GM18858 (cell line): ENCODE measurements at regions not wholly inside any gene's neighbourhood (a gene's known extent, or its start where the extent isn't known, plus 50 kb on each side); places are given as distances from the start of the nearest gene placed in this dataset.

Experiments
- ATAC-seq: cut with Tn5 transposase; IDR thresholded peaks from one replicate; pipeline ENCODE4 v1.9.1; 2021; ENCODE audit not compliant: unreplicated experiment

GRCh38 chrX:95585321-95585720 lies 1099.3 kb upstream of the DIAPH2 start:
- ATAC-seq, result no peak

GRCh38 chrX:95612350-95612749 lies 1072.3 kb upstream of the DIAPH2 start:
- no peak for ATAC-seq

- no peak for ATAC-seq
These were observed 1062.4 kb upstream of the DIAPH2 start for GRCh38 chrX:95622200-95622599.

DNA sequence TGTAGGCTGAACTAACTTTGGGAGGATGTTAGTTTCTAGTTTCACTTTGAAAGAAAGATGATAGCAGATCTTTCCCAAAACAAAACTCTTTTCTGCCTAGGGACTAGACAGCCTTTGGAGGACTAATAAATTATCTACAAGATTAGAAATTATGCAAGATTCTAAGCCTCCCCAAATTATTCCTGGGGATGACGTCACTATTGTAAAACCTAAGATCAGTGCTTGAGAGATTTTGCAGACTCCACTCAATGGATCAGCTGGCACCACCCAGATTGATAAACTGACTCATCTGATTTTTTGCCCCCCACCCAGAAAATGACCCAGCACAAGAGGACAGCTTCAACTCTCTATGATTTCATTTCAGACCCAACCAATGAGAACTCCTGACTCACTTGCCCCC lies 1057.9 kb upstream of the DIAPH2 start:
- no peak for ATAC-seq

- no peak for ATAC-seq
These were observed 1055.8 kb upstream of the DIAPH2 start for GRCh38 chrX:95628796-95629195.

- no peak for ATAC-seq
These were observed 1054.9 kb upstream of the DIAPH2 start for GRCh38 chrX:95629737-95630136.

GRCh38 chrX:95640226-95640625 lies 1044.4 kb upstream of the DIAPH2 start:
- ATAC-seq, result no peak

DNA sequence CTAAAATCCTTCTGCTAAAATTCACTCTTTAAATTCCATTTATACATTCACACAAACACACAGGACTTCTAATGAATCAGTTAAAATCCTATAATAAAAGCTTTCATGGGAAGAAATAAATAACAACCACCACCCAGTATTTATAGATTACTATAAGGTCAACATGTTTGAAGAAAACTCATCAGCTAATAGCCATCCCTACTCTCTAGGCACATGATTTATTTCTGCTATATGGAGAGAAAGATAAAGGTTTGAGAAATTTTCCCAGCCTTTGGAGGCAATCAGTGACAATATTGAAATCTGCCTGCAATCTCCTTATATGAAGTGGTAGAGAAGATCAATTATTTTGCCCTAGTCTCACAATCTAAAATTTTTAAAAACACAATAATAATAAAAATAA lies 1038.9 kb upstream of the DIAPH2 start:
- no peak for ATAC-seq

- peak; percentile 54 for ATAC-seq
These were observed 1022.4 kb upstream of the DIAPH2 start for GRCh38 chrX:95662200-95662599.

- no peak for ATAC-seq
These were observed 1018.6 kb upstream of the DIAPH2 start for GRCh38 chrX:95666056-95666455.

DNA sequence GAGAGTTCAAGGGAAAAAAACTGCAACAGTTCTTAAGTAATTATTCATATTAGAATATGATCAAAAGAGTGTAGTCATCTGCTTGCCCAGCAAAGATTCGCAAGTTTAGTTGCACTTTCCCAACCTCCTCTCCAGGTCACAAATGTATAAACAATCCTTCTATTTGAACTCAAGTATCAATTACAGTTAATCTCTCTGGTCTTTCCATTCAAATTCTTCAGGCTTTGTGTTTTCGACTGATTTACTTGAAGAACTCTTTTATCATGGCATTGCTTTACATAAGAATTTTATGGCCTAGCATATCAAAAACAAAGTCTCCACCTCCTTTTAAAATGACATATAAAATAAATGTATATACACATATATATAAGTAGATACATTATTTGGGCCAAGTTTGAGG lies 1009.6 kb upstream of the DIAPH2 start:
- no peak for ATAC-seq

GRCh38 chrX:95675794-95676193 lies 1008.8 kb upstream of the DIAPH2 start:
- ATAC-seq, result no peak

GRCh38 chrX:95678679-95679078 lies 1006.0 kb upstream of the DIAPH2 start:
- no peak for ATAC-seq

- ATAC-seq, result no peak
These were observed 991.3 kb upstream of the DIAPH2 start for GRCh38 chrX:95693365-95693764.

DNA sequence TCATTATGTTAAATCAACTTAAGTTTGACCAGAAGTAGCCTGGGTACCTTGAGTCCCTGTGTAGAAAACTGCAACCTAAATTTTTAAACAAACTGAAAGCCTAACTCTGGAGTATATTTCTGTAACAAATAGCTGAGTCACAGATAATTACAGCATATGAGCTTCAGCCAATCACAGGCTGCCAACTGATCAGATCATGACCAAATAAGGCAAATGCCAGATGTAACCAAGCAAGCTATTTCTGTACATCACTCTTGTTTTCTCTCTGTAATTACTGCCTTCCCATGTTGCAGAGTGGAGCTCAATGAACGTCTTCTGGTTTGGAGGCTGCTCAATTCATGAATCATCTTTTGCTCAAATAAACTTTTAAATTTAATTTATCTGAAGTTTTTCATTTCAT lies 980.9 kb upstream of the DIAPH2 start:
- ATAC-seq, result no peak

DNA sequence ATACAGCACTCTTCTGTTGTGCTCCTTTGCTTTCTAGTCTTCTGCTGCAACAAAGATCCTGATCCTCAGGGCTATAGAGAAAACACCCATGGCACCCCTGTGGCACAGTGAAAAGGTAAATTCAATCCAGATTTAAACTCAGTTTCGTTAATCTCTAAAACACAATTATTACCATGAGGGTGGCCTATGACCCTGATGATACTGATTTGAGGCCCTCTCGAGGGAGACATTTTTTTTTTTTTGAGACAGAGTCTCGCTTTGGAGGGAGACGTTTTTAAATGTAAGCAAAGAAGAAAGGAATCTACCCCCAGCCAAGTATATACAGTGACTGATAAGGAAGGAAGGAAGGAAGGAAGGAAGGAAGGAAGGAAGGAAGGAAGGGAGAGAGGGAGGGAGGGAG lies 967.8 kb upstream of the DIAPH2 start:
- ATAC-seq, result no peak

DNA sequence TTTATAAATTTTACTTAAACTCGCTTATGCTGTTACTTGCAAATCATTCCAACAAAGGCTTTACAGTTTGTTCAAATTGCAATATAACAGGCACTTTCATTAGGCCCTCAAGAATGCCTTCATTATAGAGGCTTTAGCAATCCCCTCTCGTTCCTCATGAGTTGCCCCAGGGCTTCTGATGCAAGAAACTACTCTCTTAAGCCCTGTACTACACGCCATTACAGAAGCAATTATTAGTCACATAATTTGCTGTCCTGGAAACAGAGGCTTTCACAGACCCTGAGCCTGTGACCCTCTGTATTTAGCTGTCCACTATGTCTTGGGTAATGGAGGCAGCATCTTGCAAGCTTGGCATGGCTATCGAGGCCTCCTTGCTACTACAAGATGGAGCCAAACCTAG lies 965.9 kb upstream of the DIAPH2 start:
- no peak for ATAC-seq

- no peak for ATAC-seq
These were observed 963.6 kb upstream of the DIAPH2 start for GRCh38 chrX:95721011-95721410.

- ATAC-seq, result no peak
These were observed 956.2 kb upstream of the DIAPH2 start for GRCh38 chrX:95728446-95728845.

GRCh38 chrX:95729401-95729800 lies 955.2 kb upstream of the DIAPH2 start:
- ATAC-seq, result no peak

- ATAC-seq, result no peak
These were observed 951.2 kb upstream of the DIAPH2 start for GRCh38 chrX:95733426-95733825.

DNA sequence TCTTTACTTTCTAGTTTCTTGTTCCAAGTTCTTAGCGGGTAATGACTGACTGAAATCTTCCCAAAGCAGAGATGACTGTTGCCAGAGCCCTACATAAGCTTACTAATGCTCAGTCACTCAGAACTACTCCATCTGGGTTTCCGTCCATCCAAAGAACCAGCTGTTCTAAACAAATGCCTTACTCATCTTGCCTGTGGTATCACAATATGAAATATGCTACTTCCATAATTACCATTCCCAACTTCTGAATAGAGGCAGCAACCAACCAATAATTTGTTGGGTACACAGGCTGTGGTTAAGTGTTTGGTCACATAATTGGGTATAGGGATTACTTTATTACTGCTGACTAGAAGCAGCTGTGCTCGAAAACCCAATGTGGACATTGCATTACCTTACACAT lies 930.2 kb upstream of the DIAPH2 start:
- ATAC-seq, result no peak

- ATAC-seq, result no peak
These were observed 924.3 kb upstream of the DIAPH2 start for GRCh38 chrX:95760356-95760755.

GRCh38 chrX:95762716-95763115 lies 921.9 kb upstream of the DIAPH2 start:
- no peak for ATAC-seq
